ENCODE measurements at regions not wholly inside any gene's neighbourhood (a gene's known extent, or its start where the extent isn't known, plus 50 kb on each side); places are given as distances from the start of the nearest gene placed in this dataset.

GRCh38 chr22:27435844-27436576 lies 365.5 kb downstream of the MN1 start:
- H3K4me1 ChIP-seq (replicated peaks), result no peaks in the 10 kb centered on the region
- TF ChIP-seq POLR2AphosphoS5 (IDR thresholded peaks at IDR 0.05) (no peak), POLR2A (IDR thresholded peaks at IDR 0.05) (no peak)
- TF ChIP-seq, protein P1, sequence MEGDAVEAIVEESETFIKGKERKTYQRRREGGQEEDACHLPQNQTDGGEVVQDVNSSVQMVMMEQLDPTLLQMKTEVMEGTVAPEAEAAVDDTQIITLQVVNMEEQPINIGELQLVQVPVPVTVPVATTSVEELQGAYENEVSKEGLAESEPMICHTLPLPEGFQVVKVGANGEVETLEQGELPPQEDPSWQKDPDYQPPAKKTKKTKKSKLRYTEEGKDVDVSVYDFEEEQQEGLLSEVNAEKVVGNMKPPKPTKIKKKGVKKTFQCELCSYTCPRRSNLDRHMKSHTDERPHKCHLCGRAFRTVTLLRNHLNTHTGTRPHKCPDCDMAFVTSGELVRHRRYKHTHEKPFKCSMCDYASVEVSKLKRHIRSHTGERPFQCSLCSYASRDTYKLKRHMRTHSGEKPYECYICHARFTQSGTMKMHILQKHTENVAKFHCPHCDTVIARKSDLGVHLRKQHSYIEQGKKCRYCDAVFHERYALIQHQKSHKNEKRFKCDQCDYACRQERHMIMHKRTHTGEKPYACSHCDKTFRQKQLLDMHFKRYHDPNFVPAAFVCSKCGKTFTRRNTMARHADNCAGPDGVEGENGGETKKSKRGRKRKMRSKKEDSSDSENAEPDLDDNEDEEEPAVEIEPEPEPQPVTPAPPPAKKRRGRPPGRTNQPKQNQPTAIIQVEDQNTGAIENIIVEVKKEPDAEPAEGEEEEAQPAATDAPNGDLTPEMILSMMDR (IDR thresholded peaks at IDR 0.05), result no peak
- no peak overlapping the region for H3K4me3 ChIP-seq
- H3K27ac ChIP-seq, result no peak overlapping the region
- H3K9me3 ChIP-seq, result no peaks in the 10 kb centered on the region
- 25% methylated on average over 18 of the region's 19 CpGs for WGBS
- no peaks in the 10 kb centered on the region for H3K36me3 ChIP-seq
- no peaks in the 10 kb centered on the region for H3K27me3 ChIP-seq (replicated peaks; ENCODE audit: insufficient read depth)
- intact Hi-C loops (cut with DNase I), result no loop called here
- DNase-seq (ENCODE audit: low spot score), result no peak

DNA sequence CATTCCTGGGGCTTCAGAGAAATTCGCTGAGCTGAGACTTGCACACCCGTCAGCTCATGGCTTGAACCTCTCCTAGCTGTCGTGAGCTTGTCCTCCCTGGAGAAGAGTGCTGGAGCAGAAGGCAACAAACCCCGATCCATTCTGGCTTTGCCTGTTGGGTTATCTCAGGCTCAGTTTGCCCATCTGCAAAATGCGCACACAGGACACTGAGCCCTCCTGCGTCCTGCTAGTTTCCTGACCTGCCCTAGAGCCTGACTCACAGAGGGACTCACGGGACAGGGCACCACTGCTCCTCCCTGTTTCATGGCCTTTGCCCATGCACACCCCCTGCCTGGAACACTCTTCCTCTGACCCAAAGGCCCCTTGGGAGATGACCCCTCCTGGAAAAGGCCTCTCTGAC lies 365.0 kb downstream of the MN1 start:
- no peaks in the 10 kb centered on the region for H3K36me3 ChIP-seq
- DNase-seq (ENCODE audit: low spot score), result no peak
- intact Hi-C loops (cut with DNase I), result no loop called here
- H3K27me3 ChIP-seq (replicated peaks; ENCODE audit: insufficient read depth), result no peaks in the 10 kb centered on the region
- H3K4me1 ChIP-seq (replicated peaks), result no peaks in the 10 kb centered on the region
- no peak overlapping the region for H3K4me3 ChIP-seq
- TF ChIP-seq POLR2AphosphoS5 (IDR thresholded peaks at IDR 0.05), result no peak
- TF ChIP-seq, protein P1 (IDR thresholded peaks at IDR 0.05), result no peak
- TF ChIP-seq POLR2A (IDR thresholded peaks at IDR 0.05), result no peak
- H3K27ac ChIP-seq, result no peak overlapping the region
- no peaks in the 10 kb centered on the region for H3K9me3 ChIP-seq
- 89% methylated on average over 7 of the region's 7 CpGs for WGBS

- no peak for DNase-seq (ENCODE audit: low spot score)
- Histone ChIP-seq H3K36me3 (no peaks in the 10 kb centered on the region), H3K27me3 (replicated peaks; ENCODE audit: insufficient read depth) (no peaks in the 10 kb centered on the region), H3K27ac (no peak overlapping the region), H3K4me1 (replicated peaks) (no peaks in the 10 kb centered on the region), H3K9me3 (no peaks in the 10 kb centered on the region), H3K4me3 (no peak overlapping the region)
- 84% methylated on average over 4 of the region's 4 CpGs for WGBS
- TF ChIP-seq POLR2AphosphoS5 (IDR thresholded peaks at IDR 0.05) (no peak), POLR2A (IDR thresholded peaks at IDR 0.05) (no peak)
- TF ChIP-seq, protein P1 (IDR thresholded peaks at IDR 0.05), result no peak
- intact Hi-C loops (cut with DNase I), result no loop called here
Observed at GRCh38 chr22:27437570-27437969, 364.0 kb downstream of the MN1 start.

DNA sequence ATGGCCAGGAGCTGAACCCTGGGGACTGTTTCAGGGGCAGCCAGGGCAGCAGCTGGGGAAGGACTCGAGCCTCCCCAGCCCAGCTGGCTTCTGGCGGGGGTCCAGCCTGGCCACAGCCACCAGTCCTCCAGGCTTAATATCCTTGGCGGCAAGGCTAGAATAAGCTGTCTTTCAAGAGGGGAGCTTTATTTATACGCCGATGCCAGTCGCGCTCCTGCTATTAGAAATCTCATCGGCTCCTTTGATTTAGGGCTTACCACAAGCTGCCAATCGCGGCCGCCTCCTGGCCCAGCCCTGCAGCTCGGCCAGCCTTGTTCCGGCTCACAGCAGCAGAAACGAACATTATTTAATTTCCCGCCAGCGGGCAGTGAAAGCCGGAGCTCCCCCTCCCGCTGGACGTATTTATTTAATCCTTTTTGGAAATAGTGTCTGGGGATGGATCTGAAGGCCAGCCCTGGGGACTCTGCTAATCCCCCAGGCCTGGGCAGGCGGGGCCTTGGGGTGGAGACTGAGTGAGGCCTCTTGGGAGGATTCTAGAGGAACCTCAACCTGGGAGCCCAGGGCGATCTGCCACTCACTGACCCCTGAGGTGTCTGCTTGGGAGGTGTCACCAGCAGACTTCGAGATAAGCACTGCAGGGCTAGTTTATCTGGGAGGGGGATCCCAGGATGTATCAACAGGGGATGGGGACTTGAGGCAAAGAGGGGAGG lies 363.1 kb downstream of the MN1 start:
- no peaks in the 10 kb centered on the region for H3K9me3 ChIP-seq
- TF ChIP-seq POLR2AphosphoS5 (IDR thresholded peaks at IDR 0.05), result peak; percentile 17
- TF ChIP-seq, protein P1 (IDR thresholded peaks at IDR 0.05), result no peak
- no peak overlapping the region for H3K27ac ChIP-seq
- WGBS, result 13% methylated on average over 22 of the region's 22 CpGs
- H3K36me3 ChIP-seq, result no peaks in the 10 kb centered on the region
- H3K4me3 ChIP-seq, result no peak overlapping the region
- intact Hi-C loops (cut with DNase I), result no loop called here
- no peaks in the 10 kb centered on the region for H3K27me3 ChIP-seq (replicated peaks; ENCODE audit: insufficient read depth)
- H3K4me1 ChIP-seq (replicated peaks), result no peaks in the 10 kb centered on the region
- peak; percentile 25 for DNase-seq (ENCODE audit: low spot score)

DNA sequence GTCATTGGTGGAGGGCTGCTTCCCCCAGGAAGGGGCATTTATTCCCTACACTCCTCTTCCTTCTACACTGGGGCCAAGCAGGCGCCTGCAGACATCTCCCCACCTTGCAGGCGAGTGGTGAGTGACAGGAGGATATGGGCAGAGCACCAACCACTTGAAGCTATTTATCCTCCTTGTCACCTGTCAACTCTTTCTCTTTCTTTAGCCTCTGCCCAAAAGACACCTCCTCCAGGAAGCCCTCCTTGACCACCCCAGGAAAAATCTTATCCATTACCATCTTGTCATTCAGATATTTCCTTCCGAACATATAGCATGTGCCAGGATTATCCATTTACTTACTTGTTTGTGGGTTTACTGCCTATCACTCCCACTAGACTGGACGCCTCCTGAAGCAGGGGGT lies 362.4 kb downstream of the MN1 start:
- WGBS, result 71% methylated on average over 4 of the region's 4 CpGs
- Histone ChIP-seq H3K27me3 (replicated peaks; ENCODE audit: insufficient read depth) (no peaks in the 10 kb centered on the region), H3K4me3 (no peak overlapping the region), H3K4me1 (replicated peaks) (no peaks in the 10 kb centered on the region), H3K9me3 (no peaks in the 10 kb centered on the region), H3K36me3 (no peaks in the 10 kb centered on the region), H3K27ac (no peak overlapping the region)
- TF ChIP-seq, protein P1 (IDR thresholded peaks at IDR 0.05), result no peak
- TF ChIP-seq POLR2A (IDR thresholded peaks at IDR 0.05), result no peak
- TF ChIP-seq POLR2AphosphoS5 (IDR thresholded peaks at IDR 0.05), result no peak
- intact Hi-C loops (cut with DNase I), result no loop called here
- no peak for DNase-seq (ENCODE audit: low spot score)

Data from prostate gland (tissue), 2 donors.